CD4-positive, alpha-beta T cell (primary cell): ENCODE measurements at regions not wholly inside any gene's neighbourhood (a gene's known extent, or its start where the extent isn't known, plus 50 kb on each side); places are given as distances from the start of the nearest gene placed in this dataset.

Experiments used
- ATAC-seq: fragments of 200-7000 bp; cut with Tn5 transposase; one replicate; pipeline ENCODE4 v1.10.0; 2022; ENCODE audit warnings: mild to moderate bottlenecking; ENCODE audit not compliant: poor library complexity
- CTCF ChIA-PET: fragments of 350-600 bp; sonication (Branson Sonifier 250); formaldehyde crosslinking; loops from one replicate; lab custom pipeline; 2021; ENCODE audit warnings: antibody characterized with exemption, inconsistent platforms; lab: Charles Lee
- POLR2A ChIA-PET: fragments of 350-600 bp; sonication (Branson Sonifier 250); formaldehyde crosslinking; loops from one replicate; lab custom pipeline; 2021; ENCODE audit warnings: antibody characterized with exemption, inconsistent platforms; lab: Charles Lee
- DNase-seq, 14 experiments: peaks; one replicate each; pipeline ENCODE4 v3.0.0-alpha.2; 2013 to 2020; ENCODE audit warnings: mixed read lengths in 2 of 14
- H3K27ac ChIP-seq, 2 donors: one replicate each; pipeline versions ENCODE4 v1.5.1 to v1.7.0; 2013; ENCODE audit warnings: low read length in 2 of 2, low read depth in 1 of 2, mild to moderate bottlenecking in 1 of 2
- H3K27me3 ChIP-seq, 2 experiments: 1 replicate in 1 of 2; 2 replicates in 1 of 2; pipeline versions ENCODE4 v1.6.1 to v1.7.0; 2013; ENCODE audit warnings: low read length in 2 of 2, control low read depth in 1 of 2, mild to moderate bottlenecking in 1 of 2, moderate library complexity in 1 of 2; ENCODE audit not compliant: insufficient read depth in 2 of 2, control insufficient read depth in 1 of 2
- H3K36me3 ChIP-seq: one replicate; pipeline ENCODE4 v1.6.1; 2013; ENCODE audit warnings: low read length, control low read depth; ENCODE audit not compliant: insufficient read depth
- H3K4me1 ChIP-seq: one replicate; pipeline ENCODE4 v1.6.1; 2013; ENCODE audit warnings: low read length, control low read depth; ENCODE audit not compliant: insufficient read depth
- H3K4me3 ChIP-seq: one replicate; pipeline ENCODE4 v1.5.1; 2013; ENCODE audit warnings: mild to moderate bottlenecking, low read length, moderate library complexity
- H3K9me3 ChIP-seq, 2 experiments: 1 replicate in 1 of 2; 2 replicates in 1 of 2; pipeline versions ENCODE4 v1.6.1 to v1.7.0; 2013; ENCODE audit warnings: low read length in 2 of 2, mild to moderate bottlenecking in 2 of 2, control low read depth in 1 of 2, moderate library complexity in 1 of 2; ENCODE audit not compliant: control insufficient read depth in 1 of 2, insufficient read depth in 1 of 2
- H3K27ac Mint-ChIP-seq: one replicate; pipeline ENCODE4 v1.8.0; 2020; ENCODE audit warnings: mixed read lengths
- H3K27me3 Mint-ChIP-seq: one replicate; pipeline ENCODE4 v1.8.0; 2021; ENCODE audit warnings: mixed read lengths
- H3K36me3 Mint-ChIP-seq: one replicate; pipeline ENCODE4 v1.8.0; 2021; ENCODE audit warnings: low read depth, mixed read lengths
- H3K4me1 Mint-ChIP-seq: one replicate; pipeline ENCODE4 v1.8.0; 2021; ENCODE audit warnings: low read depth, mixed read lengths
- H3K4me3 Mint-ChIP-seq: one replicate; pipeline ENCODE4 v1.8.0; 2020; ENCODE audit warnings: mild to moderate bottlenecking, mixed read lengths
- H3K9me3 Mint-ChIP-seq: one replicate; pipeline ENCODE4 v1.8.0; 2020; ENCODE audit warnings: mixed read lengths
- intact Hi-C, 2 experiments: fragments of 100-400 bp; cut with DNase I in 1 of 2; cut with micrococcal nuclease in 1 of 2; formaldehyde crosslinking; loops; one replicate each; pipeline versions ENCODE4 v1.15.1 to v1.9.0; 2023 to 2025; cut with DNase I, micrococcal nuclease
- TF ChIP-seq, protein P1 (sequence below): fragments of 200-600 bp; IDR thresholded peaks from one replicate; pipeline ENCODE4 v1.8.0; 2022; ENCODE audit warnings: antibody characterized with exemption, mild to moderate bottlenecking

DNA sequence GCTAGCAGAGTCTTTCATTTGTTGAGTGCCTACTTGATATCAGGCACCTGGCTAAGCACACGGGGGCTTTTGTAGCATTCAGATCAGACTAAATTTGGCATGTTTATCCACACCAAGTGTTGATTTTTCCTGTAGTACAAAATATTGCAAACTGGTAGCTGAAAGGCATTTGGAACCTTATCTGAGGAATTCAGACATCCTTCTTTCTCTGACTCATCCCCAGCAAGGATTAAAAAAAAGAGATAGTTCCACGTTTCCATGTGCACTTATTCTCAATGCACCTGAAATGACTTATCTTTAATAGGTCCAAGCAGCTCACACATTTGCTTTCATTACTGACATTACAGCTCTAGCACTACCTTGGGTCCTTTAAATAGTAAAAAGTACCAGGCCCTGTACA is 786.0 kb upstream of the GRM7 start:
- no peak overlapping the region for H3K27ac Mint-ChIP-seq

DNA sequence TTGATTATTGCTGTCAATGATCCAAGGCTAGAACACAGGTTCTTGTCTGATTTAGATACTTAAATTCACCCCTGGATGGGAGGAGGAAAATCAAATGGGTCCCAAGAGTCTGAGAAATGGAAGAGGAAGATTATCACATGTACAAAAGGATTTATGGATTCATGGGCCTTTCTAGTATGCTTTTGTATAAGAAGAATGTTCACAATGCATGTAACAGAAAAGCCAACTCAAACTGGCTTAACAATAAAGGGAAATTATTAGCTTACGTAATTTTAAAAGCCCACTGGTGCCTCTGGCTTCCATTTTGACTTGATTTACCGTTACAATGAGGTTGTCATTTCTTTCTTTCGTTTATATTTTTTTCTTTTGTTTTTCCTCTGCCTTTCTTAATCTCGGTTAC is 782.5 kb upstream of the GRM7 start:
- intact Hi-C loops = no loop called here
- H3K4me3 ChIP-seq = no peak overlapping the region
- DNase-seq (no peak), ATAC-seq (no peak)
- H3K9me3 ChIP-seq = peaks cover 0 to 6% of the 10 kb centered on the region in 2 experiments
- Mint-ChIP-seq H3K9me3 (peaks cover 10% of the 10 kb centered on the region), H3K4me1 (no peaks in the 10 kb centered on the region), H3K27ac (no peak overlapping the region), H3K4me3 (no peak overlapping the region), H3K27me3 (no peaks in the 10 kb centered on the region), H3K36me3 (no peaks in the 10 kb centered on the region)
- ChIA-PET CTCF (no interaction called here), POLR2A (no interaction called here)
- no peaks in the 10 kb centered on the region for H3K36me3 ChIP-seq
- TF ChIP-seq, protein P1, sequence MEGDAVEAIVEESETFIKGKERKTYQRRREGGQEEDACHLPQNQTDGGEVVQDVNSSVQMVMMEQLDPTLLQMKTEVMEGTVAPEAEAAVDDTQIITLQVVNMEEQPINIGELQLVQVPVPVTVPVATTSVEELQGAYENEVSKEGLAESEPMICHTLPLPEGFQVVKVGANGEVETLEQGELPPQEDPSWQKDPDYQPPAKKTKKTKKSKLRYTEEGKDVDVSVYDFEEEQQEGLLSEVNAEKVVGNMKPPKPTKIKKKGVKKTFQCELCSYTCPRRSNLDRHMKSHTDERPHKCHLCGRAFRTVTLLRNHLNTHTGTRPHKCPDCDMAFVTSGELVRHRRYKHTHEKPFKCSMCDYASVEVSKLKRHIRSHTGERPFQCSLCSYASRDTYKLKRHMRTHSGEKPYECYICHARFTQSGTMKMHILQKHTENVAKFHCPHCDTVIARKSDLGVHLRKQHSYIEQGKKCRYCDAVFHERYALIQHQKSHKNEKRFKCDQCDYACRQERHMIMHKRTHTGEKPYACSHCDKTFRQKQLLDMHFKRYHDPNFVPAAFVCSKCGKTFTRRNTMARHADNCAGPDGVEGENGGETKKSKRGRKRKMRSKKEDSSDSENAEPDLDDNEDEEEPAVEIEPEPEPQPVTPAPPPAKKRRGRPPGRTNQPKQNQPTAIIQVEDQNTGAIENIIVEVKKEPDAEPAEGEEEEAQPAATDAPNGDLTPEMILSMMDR = no peak
- no peak overlapping the region for H3K27ac ChIP-seq
- no peaks in the 10 kb centered on the region for H3K27me3 ChIP-seq
- H3K4me1 ChIP-seq = no peaks in the 10 kb centered on the region

More for the DNA sequence above, 786.0 kb upstream of the GRM7 start:
- Histone ChIP-seq H3K27me3 (no peaks in the 10 kb centered on the region), H3K4me1 (no peaks in the 10 kb centered on the region), H3K36me3 (no peaks in the 10 kb centered on the region), H3K27ac (no peak overlapping the region), H3K9me3 (peaks cover 0 to 6% of the 10 kb centered on the region in 2 experiments), H3K4me3 (no peak overlapping the region)
- Mint-ChIP-seq H3K4me3 (no peak overlapping the region), H3K27me3 (no peaks in the 10 kb centered on the region), H3K9me3 (peaks cover 2% of the 10 kb centered on the region), H3K4me1 (no peaks in the 10 kb centered on the region), H3K36me3 (no peaks in the 10 kb centered on the region)
- intact Hi-C loops = no loop called here
- no peak for DNase-seq
- no peak for ATAC-seq
- POLR2A ChIA-PET = no interaction called here
- TF ChIP-seq, protein P1 = no peak
- CTCF ChIA-PET = no interaction called here

DNA sequence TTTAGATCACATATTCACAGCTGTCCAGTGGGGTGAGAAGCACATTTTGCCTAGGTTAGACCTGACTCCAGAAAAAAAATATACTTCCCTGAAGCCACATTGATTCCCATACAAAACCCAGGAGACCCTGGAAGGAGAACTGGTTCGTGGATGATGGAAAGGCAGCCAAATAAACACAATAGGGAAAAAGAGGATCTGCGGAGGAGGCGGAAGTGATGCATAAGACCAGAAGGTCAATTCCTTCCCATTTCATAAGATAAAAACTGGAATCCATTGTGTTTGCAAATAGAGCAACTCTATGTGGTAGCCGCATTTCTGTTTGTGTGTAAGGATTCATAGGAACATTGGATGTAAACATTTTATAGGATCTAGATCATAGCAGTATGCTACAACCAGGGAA is 781.9 kb upstream of the GRM7 start:
- no peak overlapping the region for H3K4me3 ChIP-seq
- H3K36me3 ChIP-seq = no peaks in the 10 kb centered on the region
- POLR2A ChIA-PET = no interaction called here
- H3K4me1 ChIP-seq = no peaks in the 10 kb centered on the region
- H3K27ac ChIP-seq = no peak overlapping the region
- peaks cover 0 to 6% of the 10 kb centered on the region in 2 experiments for H3K9me3 ChIP-seq
- peaks cover 10% of the 10 kb centered on the region for H3K9me3 Mint-ChIP-seq
- no peak for ATAC-seq
- H3K27ac Mint-ChIP-seq = no peak overlapping the region
- no peak overlapping the region for H3K4me3 Mint-ChIP-seq
- TF ChIP-seq, protein P1 = no peak
- H3K4me1 Mint-ChIP-seq = no peaks in the 10 kb centered on the region
- intact Hi-C loops = no loop called here
- H3K27me3 Mint-ChIP-seq = no peaks in the 10 kb centered on the region
- H3K36me3 Mint-ChIP-seq = no peaks in the 10 kb centered on the region
- no peak for DNase-seq
- CTCF ChIA-PET = no interaction called here
- no peaks in the 10 kb centered on the region for H3K27me3 ChIP-seq
